HEK293 (cell line): ENCODE measurements at regions not wholly inside any gene's neighbourhood (a gene's known extent, or its start where the extent isn't known, plus 50 kb on each side); places are given as distances from the start of the nearest gene placed in this dataset.

Source experiments
- CTCF ChIA-PET: fragments of 350-600 bp; formaldehyde crosslinking; extraction: SDS; loops from one replicate; lab custom pipeline; 2021; ENCODE audit warnings: antibody characterized with exemption; lab: Yijun Ruan, JAX
- POLR2A ChIA-PET: fragments of 300-600 bp; formaldehyde crosslinking; extraction: SDS; loops from one replicate; lab custom pipeline; 2020; ENCODE audit warnings: antibody characterized with exemption, inconsistent platforms; lab: Yijun Ruan, JAX
- H3K27ac ChIP-seq: fragments of 200-500 bp; sonication (Bioruptor generic); 2 replicates; pipeline ENCODE4 v1.5.1; 2014; ENCODE audit warnings: low read depth, low read length, control low read depth, inconsistent platforms; ENCODE audit errors: extremely low read depth
- H3K36me3 ChIP-seq, 2 experiments: fragments of 200-500 bp in 1 of 2; sonication (Bioruptor generic) in 1 of 2; 1 replicate in 1 of 2; 2 replicates in 1 of 2; pipeline ENCODE4 v1.5.1; 2014 to 2017; ENCODE audit warnings: inconsistent platforms in 2 of 2, low read length in 2 of 2; ENCODE audit not compliant: control insufficient read depth in 2 of 2, insufficient read depth in 1 of 2
- H3K4me1 ChIP-seq: fragments of 200-500 bp; sonication (Bioruptor generic); 2 replicates; pipeline ENCODE4 v1.5.1; 2014; ENCODE audit warnings: mild to moderate bottlenecking, low read length, inconsistent platforms; ENCODE audit not compliant: control insufficient read depth, insufficient read depth
- H3K4me3 ChIP-seq: 2 replicates; pipeline ENCODE4 v1.5.1; 2011; ENCODE audit warnings: low read depth, mild to moderate bottlenecking, control low read depth, low read length, moderate library complexity
- H3K9me3 ChIP-seq: fragments of 200-500 bp; sonication (Bioruptor generic); 2 replicates; pipeline ENCODE4 v1.5.1; 2014; ENCODE audit warnings: low read depth, low read length, inconsistent platforms; ENCODE audit not compliant: control insufficient read depth, insufficient read depth
- GFI1B ChIP-seq: fragments of 450-650 bp; formaldehyde crosslinking; IDR thresholded peaks from 2 replicates; pipeline ENCODE4 v1.5.1; 2016; ENCODE audit warnings: missing biosample characterization, missing genetic modification characterization
- GLIS1 ChIP-seq: fragments of 450-650 bp; formaldehyde crosslinking; IDR thresholded peaks from 2 replicates; pipeline ENCODE4 v1.5.1; 2016; ENCODE audit warnings: missing biosample characterization, missing genetic modification characterization
- SP3 ChIP-seq: fragments of 450-650 bp; formaldehyde crosslinking; IDR thresholded peaks from 2 replicates; pipeline ENCODE4 v1.5.1; 2016; ENCODE audit warnings: missing biosample characterization, missing genetic modification characterization
- ZNF16 ChIP-seq: fragments of 450-650 bp; formaldehyde crosslinking; IDR thresholded peaks from 2 replicates; pipeline ENCODE4 v1.5.1; 2016; ENCODE audit warnings: low read depth, missing biosample characterization, missing genetic modification characterization
- ZNF211 ChIP-seq: fragments of 450-650 bp; formaldehyde crosslinking; IDR thresholded peaks from 2 replicates; pipeline ENCODE4 v1.5.1; 2016; ENCODE audit warnings: low read depth, missing biosample characterization, missing genetic modification characterization
- ZNF26 ChIP-seq: fragments of 450-650 bp; formaldehyde crosslinking; IDR thresholded peaks from 2 replicates; pipeline ENCODE4 v1.5.1; 2016; ENCODE audit warnings: missing biosample characterization, missing genetic modification characterization
- ZNF311 ChIP-seq: fragments of 450-650 bp; formaldehyde crosslinking; IDR thresholded peaks from 2 replicates; pipeline ENCODE4 v1.5.1; 2017; ENCODE audit warnings: missing biosample characterization, missing genetic modification characterization, borderline replicate concordance
- ZNF416 ChIP-seq: fragments of 450-650 bp; formaldehyde crosslinking; IDR thresholded peaks from 2 replicates; pipeline ENCODE4 v1.5.1; 2016; ENCODE audit warnings: missing biosample characterization, missing genetic modification characterization
- ZNF426 ChIP-seq: fragments of 450-650 bp; formaldehyde crosslinking; IDR thresholded peaks from 2 replicates; pipeline ENCODE4 v1.5.1; 2017; ENCODE audit warnings: missing biosample characterization, missing genetic modification characterization, mild to moderate bottlenecking, inconsistent platforms, moderate library complexity
- ZNF433 ChIP-seq: fragments of 450-650 bp; formaldehyde crosslinking; IDR thresholded peaks from 2 replicates; pipeline ENCODE4 v1.5.1; 2016; ENCODE audit warnings: missing biosample characterization, missing genetic modification characterization, low read depth
- ZNF610 ChIP-seq: fragments of 450-650 bp; formaldehyde crosslinking; IDR thresholded peaks from 2 replicates; pipeline ENCODE4 v1.5.1; 2016; ENCODE audit warnings: missing biosample characterization, missing genetic modification characterization, borderline replicate concordance
- ZNF623 ChIP-seq: fragments of 450-650 bp; formaldehyde crosslinking; IDR thresholded peaks from 2 replicates; pipeline ENCODE4 v1.5.1; 2016; ENCODE audit warnings: missing biosample characterization, missing genetic modification characterization
- ZNF645 ChIP-seq: fragments of 450-650 bp; formaldehyde crosslinking; IDR thresholded peaks from 2 replicates; pipeline ENCODE4; 2016; ENCODE audit warnings: missing biosample characterization, missing genetic modification characterization
- ZNF747 ChIP-seq: fragments of 450-650 bp; formaldehyde crosslinking; IDR thresholded peaks from 2 replicates; pipeline ENCODE4 v1.5.1; 2016; ENCODE audit warnings: missing biosample characterization, missing genetic modification characterization
- ZSCAN16 ChIP-seq: fragments of 450-650 bp; formaldehyde crosslinking; IDR thresholded peaks from 2 replicates; pipeline ENCODE4 v1.5.1; 2016; ENCODE audit warnings: missing biosample characterization, missing genetic modification characterization
- ZSCAN18 ChIP-seq: fragments of 450-650 bp; formaldehyde crosslinking; IDR thresholded peaks from 2 replicates; pipeline ENCODE4 v1.5.1; 2016; ENCODE audit warnings: missing biosample characterization, missing genetic modification characterization
- ZSCAN4 ChIP-seq: fragments of 450-650 bp; formaldehyde crosslinking; IDR thresholded peaks from 2 replicates; pipeline ENCODE4 v1.5.1; 2017; ENCODE audit warnings: missing biosample characterization, missing genetic modification characterization
- TF ChIP-seq, protein P1 (sequence below): fragments of 450-650 bp; IDR thresholded peaks from 2 replicates; pipeline ENCODE4 v1.5.1; 2018; ENCODE audit warnings: missing biosample characterization, missing genetic modification characterization
- TF ChIP-seq, protein P2 (sequence below): fragments of 450-650 bp; formaldehyde crosslinking; IDR thresholded peaks from 2 replicates; pipeline ENCODE4 v1.5.1; 2016; ENCODE audit warnings: missing biosample characterization, missing genetic modification characterization, borderline replicate concordance
- TF ChIP-seq, protein P3 (sequence below): fragments of 450-650 bp; formaldehyde crosslinking; IDR thresholded peaks from 2 replicates; pipeline ENCODE4 v1.5.1; 2016; ENCODE audit warnings: missing biosample characterization, missing genetic modification characterization

DNA sequence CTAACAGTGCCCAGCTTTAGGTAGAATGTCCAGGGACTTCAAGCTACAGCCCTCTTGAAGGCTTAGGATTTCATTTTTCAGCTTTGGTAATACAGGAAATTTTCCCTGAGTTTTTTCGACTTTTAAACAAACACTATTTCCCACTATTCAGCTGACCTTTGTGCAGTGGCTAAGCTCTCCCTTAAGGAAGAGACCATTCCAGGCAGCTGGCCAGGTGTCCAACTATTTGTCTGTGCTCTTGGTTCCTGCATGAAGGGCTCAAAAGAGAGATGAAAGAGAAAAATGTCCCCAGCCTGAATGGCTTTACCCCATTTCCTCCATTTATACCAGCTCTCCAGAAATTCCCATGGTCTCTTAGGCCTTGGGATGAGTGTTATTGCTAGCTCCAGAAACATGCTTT, 111.9 kb upstream of the KLF8 start:
- no peak overlapping the region for H3K4me3 ChIP-seq
- TF ChIP-seq ZNF623 (tag by site-specific recombination) (no peak), ZNF645 (tag by site-specific recombination) (no peak), ZSCAN18 (tag by site-specific recombination) (no peak), ZNF433 (tag by site-specific recombination) (no peak), ZNF26 (tag by site-specific recombination) (no peak), ZNF426 (tag by site-specific recombination) (no peak)
- TF ChIP-seq, protein P1, sequence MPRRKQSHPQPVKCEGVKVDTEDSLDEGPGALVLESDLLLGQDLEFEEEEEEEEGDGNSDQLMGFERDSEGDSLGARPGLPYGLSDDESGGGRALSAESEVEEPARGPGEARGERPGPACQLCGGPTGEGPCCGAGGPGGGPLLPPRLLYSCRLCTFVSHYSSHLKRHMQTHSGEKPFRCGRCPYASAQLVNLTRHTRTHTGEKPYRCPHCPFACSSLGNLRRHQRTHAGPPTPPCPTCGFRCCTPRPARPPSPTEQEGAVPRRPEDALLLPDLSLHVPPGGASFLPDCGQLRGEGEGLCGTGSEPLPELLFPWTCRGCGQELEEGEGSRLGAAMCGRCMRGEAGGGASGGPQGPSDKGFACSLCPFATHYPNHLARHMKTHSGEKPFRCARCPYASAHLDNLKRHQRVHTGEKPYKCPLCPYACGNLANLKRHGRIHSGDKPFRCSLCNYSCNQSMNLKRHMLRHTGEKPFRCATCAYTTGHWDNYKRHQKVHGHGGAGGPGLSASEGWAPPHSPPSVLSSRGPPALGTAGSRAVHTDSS (tag by site-specific recombination) = no peak
- TF ChIP-seq, all 188 proteins: peak for 0
- no peaks in the 10 kb centered on the region for H3K4me1 ChIP-seq
- no peak overlapping the region for H3K27ac ChIP-seq
- no peaks in the 10 kb centered on the region for H3K9me3 ChIP-seq
- ChIA-PET CTCF (no interaction called here), POLR2A (no interaction called here)
- H3K36me3 ChIP-seq = no peaks in the 10 kb centered on the region

DNA sequence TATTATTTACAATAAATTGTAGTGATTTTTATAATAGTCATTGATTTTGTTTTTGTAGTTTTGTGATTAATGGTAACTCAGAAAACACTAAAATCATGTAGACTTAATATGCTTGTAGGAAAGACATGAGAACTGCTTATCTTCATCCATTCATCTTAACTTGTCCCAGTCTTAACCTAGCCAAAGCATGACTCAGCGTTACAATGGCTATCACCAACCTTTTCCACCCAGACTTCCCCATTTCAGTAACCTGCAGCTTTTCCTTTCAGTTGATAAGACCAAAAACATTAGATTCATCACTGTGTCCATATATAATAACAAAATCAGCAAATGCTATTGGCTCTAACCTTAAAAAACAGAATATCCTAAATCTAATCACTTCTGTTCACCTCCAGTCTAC, 106.2 kb upstream of the KLF8 start:
- Histone ChIP-seq H3K4me3 (no peak overlapping the region), H3K9me3 (no peaks in the 10 kb centered on the region), H3K36me3 (no peaks in the 10 kb centered on the region), H3K4me1 (no peaks in the 10 kb centered on the region), H3K27ac (no peak overlapping the region)
- ChIA-PET POLR2A (no interaction called here), CTCF (no interaction called here)
- no peak for TF ChIP-seq ZNF211 (tag by site-specific recombination)
- TF ChIP-seq ZNF623 (tag by site-specific recombination) = no peak
- no peak for TF ChIP-seq ZNF416 (tag by site-specific recombination)

GRCh38 chrX:56130031-56130430, 102.1 kb upstream of the KLF8 start:
- ChIA-PET POLR2A (no interaction called here), CTCF (no interaction called here)
- no peak overlapping the region for H3K27ac ChIP-seq
- H3K4me3 ChIP-seq = no peak overlapping the region
- H3K36me3 ChIP-seq = no peaks in the 10 kb centered on the region
- no peaks in the 10 kb centered on the region for H3K4me1 ChIP-seq
- no peaks in the 10 kb centered on the region for H3K9me3 ChIP-seq
- TF ChIP-seq ZSCAN16 (tag by site-specific recombination) (no peak), ZNF311 (tag by site-specific recombination) (no peak), GFI1B (tag by site-specific recombination) (no peak), ZNF610 (tag by site-specific recombination) (no peak), ZNF747 (tag by site-specific recombination) (no peak), SP3 (no peak), ZSCAN4 (tag by site-specific recombination) (no peak), ZNF16 (tag by site-specific recombination) (no peak), GLIS1 (tag by site-specific recombination) (no peak)
- TF ChIP-seq, protein P2, sequence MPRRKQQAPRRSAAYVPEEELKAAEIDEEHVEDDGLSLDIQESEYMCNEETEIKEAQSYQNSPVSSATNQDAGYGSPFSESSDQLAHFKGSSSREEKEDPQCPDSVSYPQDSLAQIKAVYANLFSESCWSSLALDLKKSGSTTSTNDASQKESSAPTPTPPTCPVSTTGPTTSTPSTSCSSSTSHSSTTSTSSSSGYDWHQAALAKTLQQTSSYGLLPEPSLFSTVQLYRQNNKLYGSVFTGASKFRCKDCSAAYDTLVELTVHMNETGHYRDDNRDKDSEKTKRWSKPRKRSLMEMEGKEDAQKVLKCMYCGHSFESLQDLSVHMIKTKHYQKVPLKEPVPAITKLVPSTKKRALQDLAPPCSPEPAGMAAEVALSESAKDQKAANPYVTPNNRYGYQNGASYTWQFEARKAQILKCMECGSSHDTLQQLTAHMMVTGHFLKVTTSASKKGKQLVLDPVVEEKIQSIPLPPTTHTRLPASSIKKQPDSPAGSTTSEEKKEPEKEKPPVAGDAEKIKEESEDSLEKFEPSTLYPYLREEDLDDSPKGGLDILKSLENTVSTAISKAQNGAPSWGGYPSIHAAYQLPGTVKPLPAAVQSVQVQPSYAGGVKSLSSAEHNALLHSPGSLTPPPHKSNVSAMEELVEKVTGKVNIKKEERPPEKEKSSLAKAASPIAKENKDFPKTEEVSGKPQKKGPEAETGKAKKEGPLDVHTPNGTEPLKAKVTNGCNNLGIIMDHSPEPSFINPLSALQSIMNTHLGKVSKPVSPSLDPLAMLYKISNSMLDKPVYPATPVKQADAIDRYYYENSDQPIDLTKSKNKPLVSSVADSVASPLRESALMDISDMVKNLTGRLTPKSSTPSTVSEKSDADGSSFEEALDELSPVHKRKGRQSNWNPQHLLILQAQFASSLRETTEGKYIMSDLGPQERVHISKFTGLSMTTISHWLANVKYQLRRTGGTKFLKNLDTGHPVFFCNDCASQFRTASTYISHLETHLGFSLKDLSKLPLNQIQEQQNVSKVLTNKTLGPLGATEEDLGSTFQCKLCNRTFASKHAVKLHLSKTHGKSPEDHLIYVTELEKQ (tag by site-specific recombination) = no peak
- TF ChIP-seq, protein P3, sequence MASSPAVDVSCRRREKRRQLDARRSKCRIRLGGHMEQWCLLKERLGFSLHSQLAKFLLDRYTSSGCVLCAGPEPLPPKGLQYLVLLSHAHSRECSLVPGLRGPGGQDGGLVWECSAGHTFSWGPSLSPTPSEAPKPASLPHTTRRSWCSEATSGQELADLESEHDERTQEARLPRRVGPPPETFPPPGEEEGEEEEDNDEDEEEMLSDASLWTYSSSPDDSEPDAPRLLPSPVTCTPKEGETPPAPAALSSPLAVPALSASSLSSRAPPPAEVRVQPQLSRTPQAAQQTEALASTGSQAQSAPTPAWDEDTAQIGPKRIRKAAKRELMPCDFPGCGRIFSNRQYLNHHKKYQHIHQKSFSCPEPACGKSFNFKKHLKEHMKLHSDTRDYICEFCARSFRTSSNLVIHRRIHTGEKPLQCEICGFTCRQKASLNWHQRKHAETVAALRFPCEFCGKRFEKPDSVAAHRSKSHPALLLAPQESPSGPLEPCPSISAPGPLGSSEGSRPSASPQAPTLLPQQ (tag by site-specific recombination) = no peak
